Astrocyte (in vitro differentiated cells and primary cell): ENCODE measurements at regions not wholly inside any gene's neighbourhood (a gene's known extent, or its start where the extent isn't known, plus 50 kb on each side); places are given as distances from the start of the nearest gene placed in this dataset.

Experiments
- DNase-seq: peaks from one replicate; pipeline ENCODE4 v3.0.0-alpha.2; 2010; ENCODE audit warnings: low read depth
- FAIRE-seq: peaks from 2 replicates; lab custom pipeline; 2011; peaks lifted over from hg19 to GRCh38; lab: Jason Lieb, UNC
- H2AFZ ChIP-seq: 2 replicates; pipeline ENCODE4 v1.6.0; 2012; ENCODE audit warnings: low read depth, low read length, inconsistent platforms
- H3K27ac ChIP-seq: 2 replicates; pipeline ENCODE4 v1.5.1; 2011; ENCODE audit warnings: low read depth, low read length, inconsistent platforms
- H3K27me3 ChIP-seq: 2 replicates; pipeline ENCODE4 v1.6.0; 2011; ENCODE audit warnings: low read length, inconsistent platforms; ENCODE audit not compliant: insufficient read depth
- H3K36me3 ChIP-seq: 2 replicates; pipeline ENCODE4 v1.5.1; 2011; ENCODE audit warnings: low read length, inconsistent platforms; ENCODE audit not compliant: insufficient read depth
- H3K4me1 ChIP-seq: 2 replicates; pipeline ENCODE4 v1.5.1; 2011; ENCODE audit warnings: low read length, inconsistent platforms; ENCODE audit not compliant: insufficient read depth
- H3K4me2 ChIP-seq: 2 replicates; pipeline ENCODE4 v1.6.0; 2012; ENCODE audit warnings: low read length, inconsistent platforms
- H3K4me3 ChIP-seq: 2 replicates; pipeline ENCODE4 v1.5.1; 2011; ENCODE audit warnings: low read depth, mild to moderate bottlenecking, low read length, inconsistent platforms; ENCODE audit not compliant: insufficient read depth
- H3K79me2 ChIP-seq: 2 replicates; pipeline ENCODE4 v1.6.0; 2012; ENCODE audit warnings: mild to moderate bottlenecking, low read length, inconsistent platforms; ENCODE audit not compliant: insufficient read depth
- H3K9ac ChIP-seq: 2 replicates; pipeline ENCODE4 v1.6.0; 2012; ENCODE audit warnings: mild to moderate bottlenecking, low read length, inconsistent platforms
- H3K9me3 ChIP-seq: 2 replicates; pipeline ENCODE4 v1.5.1; 2012; ENCODE audit warnings: low read depth, mild to moderate bottlenecking, low read length, inconsistent platforms; ENCODE audit not compliant: insufficient read depth
- H4K20me1 ChIP-seq: 2 replicates; pipeline ENCODE4 v1.6.0; 2012; ENCODE audit warnings: low read length, inconsistent platforms; ENCODE audit not compliant: insufficient read depth
- H3K27ac Mint-ChIP-seq: one replicate; pipeline ENCODE4 v1.8.0; 2021; ENCODE audit warnings: mild to moderate bottlenecking, mixed read lengths; ENCODE audit not compliant: unreplicated experiment
- H3K27me3 Mint-ChIP-seq: one replicate; pipeline ENCODE4 v1.8.0; 2021; ENCODE audit warnings: low read depth, mixed read lengths; ENCODE audit not compliant: unreplicated experiment
- H3K36me3 Mint-ChIP-seq: one replicate; pipeline ENCODE4 v1.8.0; 2021; ENCODE audit warnings: low read depth, mixed read lengths; ENCODE audit not compliant: unreplicated experiment
- H3K4me1 Mint-ChIP-seq: one replicate; pipeline ENCODE4 v1.8.0; 2021; ENCODE audit warnings: low read depth, mixed read lengths; ENCODE audit not compliant: unreplicated experiment
- H3K4me3 Mint-ChIP-seq: one replicate; pipeline ENCODE4 v1.8.0; 2021; ENCODE audit warnings: mild to moderate bottlenecking, moderate library complexity, mixed read lengths; ENCODE audit not compliant: unreplicated experiment
- H3K9me3 Mint-ChIP-seq: one replicate; pipeline ENCODE4 v1.8.0; 2021; ENCODE audit warnings: mild to moderate bottlenecking, mixed read lengths; ENCODE audit not compliant: unreplicated experiment
- EZH2 ChIP-seq: IDR thresholded peaks from 2 replicates; pipeline ENCODE4 v1.6.1; 2012; ENCODE audit warnings: mild to moderate bottlenecking, low read length, inconsistent platforms; ENCODE audit not compliant: insufficient read depth
- TF ChIP-seq, protein P1 (sequence below): IDR thresholded peaks from 2 replicates; pipeline ENCODE4 v1.5.1; 2011; ENCODE audit warnings: low read depth, mild to moderate bottlenecking, inconsistent platforms, low read length, moderate library complexity; ENCODE audit not compliant: insufficient read depth

DNA sequence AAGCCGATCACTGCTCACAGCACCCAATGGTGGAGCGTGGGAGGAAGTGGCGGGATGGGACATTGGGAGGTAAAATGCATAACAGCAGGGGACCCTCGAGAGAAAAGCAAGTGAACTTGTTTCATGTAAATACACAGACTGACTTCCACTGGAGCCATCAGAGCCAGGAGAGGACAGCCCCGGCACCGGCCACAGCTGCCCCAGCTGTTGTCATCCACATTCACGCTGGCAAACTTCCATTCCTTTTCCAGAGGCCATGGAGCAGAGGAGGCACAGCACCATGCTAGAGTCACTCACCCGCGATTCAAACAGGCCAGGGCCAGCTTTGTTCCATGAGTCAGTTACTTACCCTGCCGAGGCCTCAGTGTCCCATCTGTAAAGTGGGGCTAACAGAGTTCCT, 610.9 kb upstream of the SALL3 start:
- Histone ChIP-seq H3K4me3 (no peak overlapping the region), H3K27ac (no peak overlapping the region), H3K4me2 (no peak overlapping the region), H3K79me2 (no peaks in the 10 kb centered on the region), H3K4me1 (no peaks in the 10 kb centered on the region), H2AFZ (no peak overlapping the region), H3K9me3 (peaks cover 8% of the 10 kb centered on the region), H4K20me1 (no peaks in the 10 kb centered on the region), H3K36me3 (no peaks in the 10 kb centered on the region), H3K9ac (no peak overlapping the region), H3K27me3 (no peaks in the 10 kb centered on the region)
- no peak for DNase-seq
- no peak overlapping the region for H3K27ac Mint-ChIP-seq
- H3K4me3 Mint-ChIP-seq = no peak overlapping the region
- H3K9me3 Mint-ChIP-seq = peaks cover 7% of the 10 kb centered on the region
- no peaks in the 10 kb centered on the region for H3K36me3 Mint-ChIP-seq
- H3K27me3 Mint-ChIP-seq = no peaks in the 10 kb centered on the region
- TF ChIP-seq, protein P1, sequence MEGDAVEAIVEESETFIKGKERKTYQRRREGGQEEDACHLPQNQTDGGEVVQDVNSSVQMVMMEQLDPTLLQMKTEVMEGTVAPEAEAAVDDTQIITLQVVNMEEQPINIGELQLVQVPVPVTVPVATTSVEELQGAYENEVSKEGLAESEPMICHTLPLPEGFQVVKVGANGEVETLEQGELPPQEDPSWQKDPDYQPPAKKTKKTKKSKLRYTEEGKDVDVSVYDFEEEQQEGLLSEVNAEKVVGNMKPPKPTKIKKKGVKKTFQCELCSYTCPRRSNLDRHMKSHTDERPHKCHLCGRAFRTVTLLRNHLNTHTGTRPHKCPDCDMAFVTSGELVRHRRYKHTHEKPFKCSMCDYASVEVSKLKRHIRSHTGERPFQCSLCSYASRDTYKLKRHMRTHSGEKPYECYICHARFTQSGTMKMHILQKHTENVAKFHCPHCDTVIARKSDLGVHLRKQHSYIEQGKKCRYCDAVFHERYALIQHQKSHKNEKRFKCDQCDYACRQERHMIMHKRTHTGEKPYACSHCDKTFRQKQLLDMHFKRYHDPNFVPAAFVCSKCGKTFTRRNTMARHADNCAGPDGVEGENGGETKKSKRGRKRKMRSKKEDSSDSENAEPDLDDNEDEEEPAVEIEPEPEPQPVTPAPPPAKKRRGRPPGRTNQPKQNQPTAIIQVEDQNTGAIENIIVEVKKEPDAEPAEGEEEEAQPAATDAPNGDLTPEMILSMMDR = no peak
- TF ChIP-seq EZH2 = no peak
- no peaks in the 10 kb centered on the region for H3K4me1 Mint-ChIP-seq
- no peak for FAIRE-seq

DNA sequence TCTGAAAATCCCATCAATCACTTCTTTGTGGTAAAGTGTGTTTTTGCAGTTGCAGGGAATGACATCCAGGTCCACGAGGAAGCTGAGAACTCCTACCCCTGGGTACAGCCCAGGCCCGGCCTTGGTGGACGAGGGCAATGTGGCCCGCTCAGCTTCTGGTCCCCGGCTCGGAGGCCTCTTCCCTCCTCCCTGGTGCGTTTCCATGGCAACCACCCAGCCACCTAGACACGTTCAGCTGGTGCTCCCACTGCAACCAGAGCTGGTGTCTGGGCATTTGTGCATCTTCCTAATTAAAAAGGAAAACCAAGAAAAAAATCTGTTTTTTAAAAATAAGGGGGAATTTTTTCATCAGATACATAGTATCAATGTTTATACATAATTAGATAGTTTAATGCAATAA, 603.6 kb upstream of the SALL3 start:
- no peak overlapping the region for H3K27ac ChIP-seq
- no peaks in the 10 kb centered on the region for H4K20me1 ChIP-seq
- DNase-seq (no peak), FAIRE-seq (no peak)
- no peak overlapping the region for H3K9ac ChIP-seq
- no peak overlapping the region for H3K4me2 ChIP-seq
- no peak overlapping the region for H3K4me3 Mint-ChIP-seq
- no peaks in the 10 kb centered on the region for H3K36me3 Mint-ChIP-seq
- H2AFZ ChIP-seq = no peak overlapping the region
- TF ChIP-seq, protein P1 = no peak
- TF ChIP-seq EZH2 = no peak
- H3K27ac Mint-ChIP-seq = no peak overlapping the region
- H3K9me3 Mint-ChIP-seq = peaks cover 4% of the 10 kb centered on the region
- H3K4me3 ChIP-seq = no peak overlapping the region
- H3K79me2 ChIP-seq = no peaks in the 10 kb centered on the region
- H3K4me1 ChIP-seq = no peaks in the 10 kb centered on the region
- no peaks in the 10 kb centered on the region for H3K36me3 ChIP-seq
- no peaks in the 10 kb centered on the region for H3K27me3 Mint-ChIP-seq
- H3K9me3 ChIP-seq = no peaks in the 10 kb centered on the region
- no peaks in the 10 kb centered on the region for H3K4me1 Mint-ChIP-seq
- H3K27me3 ChIP-seq = no peaks in the 10 kb centered on the region

DNA sequence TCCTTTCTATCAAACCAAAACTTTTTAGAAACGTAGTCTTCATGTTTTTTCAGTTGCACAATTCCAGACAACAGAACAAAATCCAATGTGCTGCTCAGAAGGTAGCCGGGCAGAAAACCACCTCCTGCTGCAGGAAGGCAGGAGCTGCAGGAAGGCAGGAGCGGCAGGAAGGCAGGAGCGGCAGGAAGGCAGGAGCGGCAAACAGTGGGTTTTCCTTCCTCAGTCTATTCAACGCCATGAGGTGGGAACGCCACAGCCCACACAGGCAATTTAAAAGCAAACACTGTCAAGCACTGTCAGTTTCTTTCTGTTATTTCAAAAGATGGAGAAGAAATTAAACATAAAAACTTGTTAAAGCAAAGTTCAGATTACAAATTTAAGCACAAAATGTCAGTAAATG, 601.2 kb upstream of the SALL3 start:
- Mint-ChIP-seq H3K4me1 (no peaks in the 10 kb centered on the region), H3K27ac (no peak overlapping the region), H3K9me3 (peaks cover 9% of the 10 kb centered on the region), H3K36me3 (no peaks in the 10 kb centered on the region), H3K27me3 (no peaks in the 10 kb centered on the region), H3K4me3 (no peak overlapping the region)
- no peaks in the 10 kb centered on the region for H3K36me3 ChIP-seq
- DNase-seq (no peak), FAIRE-seq (no peak)
- no peak overlapping the region for H3K9ac ChIP-seq
- no peak overlapping the region for H2AFZ ChIP-seq
- TF ChIP-seq, protein P1 = no peak
- no peak for TF ChIP-seq EZH2
- H3K4me2 ChIP-seq = no peak overlapping the region
- no peaks in the 10 kb centered on the region for H3K4me1 ChIP-seq
- no peak overlapping the region for H3K4me3 ChIP-seq
- no peaks in the 10 kb centered on the region for H4K20me1 ChIP-seq
- H3K79me2 ChIP-seq = no peaks in the 10 kb centered on the region
- H3K27ac ChIP-seq = no peak overlapping the region
- peaks cover 2% of the 10 kb centered on the region for H3K9me3 ChIP-seq
- no peaks in the 10 kb centered on the region for H3K27me3 ChIP-seq
